GM12878 (cell line): ENCODE measurements at regions not wholly inside any gene's neighbourhood (a gene's known extent, or its start where the extent isn't known, plus 50 kb on each side); places are given as distances from the start of the nearest gene placed in this dataset.
A peak's percentile ranks its signal among the peaks of the same experiment; 100 is the strongest.

Experiments used
- ATF2 ChIP-seq: IDR thresholded peaks from 2 replicates; pipeline ENCODE4 v1.6.1; 2012; ENCODE audit warnings: low read length, inconsistent platforms
- CHD4 ChIP-seq: fragments of 200-600 bp; sonication (generic); IDR thresholded peaks from 2 replicates; pipeline ENCODE4 v1.6.1; 2016; ENCODE audit warnings: mild to moderate bottlenecking
- EED ChIP-seq: sonication (generic); IDR thresholded peaks from 2 replicates; pipeline ENCODE4 v1.6.1; 2016; ENCODE audit warnings: antibody characterized with exemption, low read depth
- FOXK2 ChIP-seq: fragments of 450-650 bp; IDR thresholded peaks from 2 replicates; pipeline ENCODE4 v1.6.1; 2017; ENCODE audit warnings: mild to moderate bottlenecking, moderate library complexity
- JUND ChIP-seq: IDR thresholded peaks from 2 replicates; pipeline ENCODE4 v1.6.1; 2012; ENCODE audit warnings: low read depth, mild to moderate bottlenecking, low read length, improper control_type of control experiment, moderate library complexity
- NFIC ChIP-seq: IDR thresholded peaks from 2 replicates; pipeline ENCODE4 v1.6.1; 2012; ENCODE audit warnings: low read depth, mild to moderate bottlenecking, inconsistent platforms, low read length, moderate library complexity
- POLR2AphosphoS2 ChIP-seq: IDR thresholded peaks from 2 replicates; pipeline ENCODE4 v1.6.1; 2011; ENCODE audit warnings: low read depth, mild to moderate bottlenecking, low read length, improper control_type of control experiment, moderate library complexity
- RAD21 ChIP-seq: IDR thresholded peaks from 2 replicates; pipeline ENCODE4 v1.6.1; 2011; ENCODE audit warnings: mild to moderate bottlenecking, low read depth, low read length, moderate library complexity; ENCODE audit not compliant: insufficient read depth
- RELA ChIP-seq: fragments of 450-650 bp; IDR thresholded peaks from 2 replicates; pipeline ENCODE4 v1.8.0; 2014; ENCODE audit warnings: borderline replicate concordance; ENCODE audit not compliant: partially characterized antibody
- SKIL ChIP-seq: fragments of 450-650 bp; IDR thresholded peaks from 2 replicates; pipeline ENCODE4 v1.6.1; 2017; ENCODE audit warnings: mild to moderate bottlenecking, low read depth, inconsistent platforms; ENCODE audit not compliant: poor library complexity, severe bottlenecking
- SMC3 ChIP-seq: IDR thresholded peaks from 2 replicates; pipeline ENCODE4 v1.6.1; 2011; ENCODE audit warnings: low read length, improper control_type of control experiment, borderline replicate concordance
- SP1 ChIP-seq: IDR thresholded peaks from one replicate; pipeline ENCODE4 v1.6.1; 2011; ENCODE audit warnings: low read depth, low read length
- STAT1 ChIP-seq: fragments of 450-650 bp; conservative IDR thresholded peaks from 2 replicates; pipeline ENCODE4 v1.6.1; 2014; ENCODE audit warnings: antibody characterized with exemption, mild to moderate bottlenecking
- TCF12 ChIP-seq: IDR thresholded peaks from 2 replicates; pipeline ENCODE4 v1.6.1; 2011; ENCODE audit warnings: low read depth, mild to moderate bottlenecking, low read length
- USF1 ChIP-seq: IDR thresholded peaks from 2 replicates; pipeline ENCODE4 v1.6.1; 2011; ENCODE audit warnings: borderline replicate concordance, low read depth, mild to moderate bottlenecking, moderate library complexity, mixed read lengths, low read length; ENCODE audit not compliant: insufficient read depth; ENCODE audit errors: extremely low read length
- ZBTB33 ChIP-seq: fragments of 450-650 bp; IDR thresholded peaks from 2 replicates; pipeline ENCODE4 v1.6.1; 2017; ENCODE audit warnings: mild to moderate bottlenecking

- TF ChIP-seq SKIL (no peak), JUND (no peak), ATF2 (no peak), STAT1 (no peak), TCF12 (no peak), SMC3 (peak; percentile 34; the same call in 1 of the 2 replicates), SP1 (no peak), POLR2AphosphoS2 (no peak), NFIC (no peak), ZBTB33 (no peak), RELA (no peak), USF1 (no peak), FOXK2 (no peak), EED (no peak), RAD21 (peak; percentile 50), CHD4 (no peak)
Measured at GRCh38 chr2:155377266-155377680, 678.8 kb downstream of the KCNJ3 start (continued).
